Stomach (tissue), 4 donors: ENCODE measurements at regions not wholly inside any gene's neighbourhood (a gene's known extent, or its start where the extent isn't known, plus 50 kb on each side); places are given as distances from the start of the nearest gene placed in this dataset.

ENCODE experiments used
- CTCF ChIP-seq, 7 experiments: fragments of 450-650 bp in 4 of 7; fragments of 200-600 bp in 3 of 7; sonication (generic) in 3 of 7; IDR thresholded peaks; one replicate each; pipeline ENCODE4 v1.5.1; 2016 to 2019; ENCODE audit warnings: antibody characterized with exemption in 7 of 7, control low read depth in 2 of 7, mild to moderate bottlenecking in 1 of 7
- EP300 ChIP-seq: sonication (generic); formaldehyde crosslinking; IDR thresholded peaks from one replicate; pipeline ENCODE4 v1.6.1; 2017; ENCODE audit warnings: antibody characterized with exemption
- POLR2A ChIP-seq, 4 donors: fragments of 450-650 bp; IDR thresholded peaks; one replicate each; pipeline ENCODE4 v1.6.1; 2016; ENCODE audit warnings: antibody characterized with exemption in 4 of 4, control low read depth in 2 of 4, mild to moderate bottlenecking in 1 of 4, moderate library complexity in 1 of 4

- TF ChIP-seq POLR2A (IDR thresholded peaks at IDR 0.05) = no peak
- TF ChIP-seq CTCF (IDR thresholded peaks at IDR 0.05) = no peak
- TF ChIP-seq EP300 = no peak
Measured at GRCh38 chr13:72639377-72639776, 88.1 kb downstream of the MZT1 start.
